Breast epithelium (tissue), 3 donors: ENCODE measurements at regions not wholly inside any gene's neighbourhood (a gene's known extent, or its start where the extent isn't known, plus 50 kb on each side); places are given as distances from the start of the nearest gene placed in this dataset.

Experiments
- POLR2A ChIP-seq: fragments of 450-650 bp; IDR thresholded peaks from one replicate; pipeline ENCODE4 v1.6.1; 2016; ENCODE audit warnings: antibody characterized with exemption, mild to moderate bottlenecking, moderate library complexity
- POLR2AphosphoS5 ChIP-seq, 3 donors: sonication (generic); formaldehyde crosslinking; IDR thresholded peaks; one replicate each; pipeline ENCODE4 v1.6.1; 2017; ENCODE audit warnings: antibody characterized with exemption in 3 of 3

- TF ChIP-seq POLR2AphosphoS5 (IDR thresholded peaks at IDR 0.05) (no peak), POLR2A (no peak)
Measured at GRCh38 chr5:117680426-117680825, 1105.8 kb upstream of the SEMA6A start.
